ENCODE measurements at regions not wholly inside any gene's neighbourhood (a gene's known extent, or its start where the extent isn't known, plus 50 kb on each side); places are given as distances from the start of the nearest gene placed in this dataset.
"Not testable (repeated sequence)": the region's sequence is repeated elsewhere in the genome, so short reads cannot be mapped to it uniquely, and the experiment has no call there.

DNA sequence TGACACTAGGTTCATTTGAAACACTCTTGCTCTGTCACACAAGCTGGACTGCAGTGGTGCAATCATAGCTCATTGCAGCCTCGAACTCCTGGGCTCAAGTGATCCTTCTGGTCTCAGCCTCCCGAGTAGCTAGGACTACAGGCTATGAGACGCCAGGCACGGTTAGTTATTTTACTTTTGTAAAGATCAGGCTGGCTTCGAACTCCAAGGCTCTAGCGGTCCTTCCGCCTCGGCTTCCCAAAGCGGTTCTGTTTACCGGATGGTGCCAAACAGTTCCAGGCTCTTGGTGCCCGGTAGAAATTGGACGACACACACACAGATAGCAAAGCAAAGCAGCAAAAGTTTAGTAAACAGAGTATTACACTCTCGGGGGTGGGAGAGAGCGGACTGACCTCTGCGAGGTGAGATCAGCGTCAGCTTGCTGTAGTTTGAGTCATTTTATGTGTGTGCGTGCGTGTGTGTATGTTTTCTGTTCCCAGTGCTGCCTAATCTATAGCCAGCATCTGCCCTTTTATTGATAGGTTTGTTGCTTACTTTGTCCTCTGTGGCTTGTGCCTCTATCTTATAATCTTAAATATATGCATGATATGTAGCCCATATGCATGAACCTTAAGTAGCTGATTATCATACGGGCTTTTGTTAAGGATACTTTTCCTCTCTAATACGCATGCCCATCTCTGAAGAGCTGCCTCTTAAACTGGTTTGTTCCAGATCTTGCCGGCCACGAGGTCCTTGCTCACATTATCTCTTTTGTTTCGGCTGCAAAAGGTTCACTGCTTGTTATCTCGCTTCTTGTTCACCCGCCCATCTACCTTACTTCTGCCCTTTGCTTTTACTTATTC, 75.2 kb downstream of the OR2B2 start:
- Histone ChIP-seq H3K36me3 (no peaks in the 10 kb centered on the region), H3K4me3 (peak overlapping the region; percentile 63 to 70), H3K4me1 (peaks cover 0 to 36% (median 0%) of the 10 kb centered on the region in 3 donors), H3K27ac (peak overlapping the region; percentile 85 to 97 (median 90)), H3K9me3 (no peaks in the 10 kb centered on the region), H3K27me3 (peaks cover 15% of the 10 kb centered on the region)
- 0 to 1% methylated on average over 21 to 25 of the region's 25 CpGs for WGBS, 2 donors (ENCODE audit: low coverage in 1 of 2)
- TF ChIP-seq POLR2AphosphoS5 (IDR thresholded peaks at IDR 0.05) = no peak
- peak in 1 of 2 donors; percentile 15 for TF ChIP-seq POLR2A (IDR thresholded peaks at IDR 0.05)
- no peak for TF ChIP-seq CTCF (IDR thresholded peaks at IDR 0.05)
- peak; percentile 30 for ATAC-seq

DNA sequence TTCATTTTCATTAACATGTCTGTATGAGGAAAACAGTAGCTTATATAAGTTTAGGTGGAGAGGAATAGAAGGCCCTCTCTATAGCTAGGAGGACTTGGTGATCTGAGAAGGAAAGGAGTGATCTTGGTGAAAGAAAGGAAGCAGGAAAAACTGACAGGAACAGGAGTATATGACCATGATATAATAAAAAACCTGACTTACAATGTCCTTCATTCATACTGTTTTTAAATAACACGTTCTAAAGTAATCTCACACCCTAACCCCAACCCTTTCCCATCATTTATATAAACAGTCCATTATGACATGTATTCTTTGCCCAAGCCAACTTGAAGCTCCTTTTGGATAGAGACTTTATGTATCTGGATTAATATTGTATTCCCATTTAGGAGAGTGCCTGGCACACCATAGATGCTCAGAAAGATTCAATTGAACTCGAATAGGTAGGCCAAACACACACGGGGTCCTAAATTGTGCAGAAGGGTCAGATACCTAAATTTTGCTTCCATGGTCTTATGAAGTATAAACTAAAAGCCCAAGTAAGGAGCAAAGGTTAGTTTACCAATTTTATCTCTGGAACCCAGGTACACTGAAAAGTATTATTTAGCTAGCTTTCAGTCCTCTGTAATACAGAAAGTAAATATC, 75.9 kb downstream of the OR2B2 start:
- H3K27me3 ChIP-seq = peaks cover 21% of the 10 kb centered on the region
- peak overlapping the region in 1 of 2 donors; percentile 63 for H3K4me3 ChIP-seq
- H3K27ac ChIP-seq = peak overlapping the region; percentile 85 to 97 (median 90)
- no peak for ATAC-seq
- 11 to 19% methylated on average over 1 to 3 of the region's 3 CpGs for whole genome bisulfite sequencing, 2 donors (ENCODE audit: low coverage in 1 of 2)
- peaks cover 0 to 41% (median 0%) of the 10 kb centered on the region in 3 donors for H3K4me1 ChIP-seq
- H3K36me3 ChIP-seq = no peaks in the 10 kb centered on the region
- TF ChIP-seq POLR2AphosphoS5 (IDR thresholded peaks at IDR 0.05) (no peak), POLR2A (IDR thresholded peaks at IDR 0.05) (no peak), CTCF (IDR thresholded peaks at IDR 0.05) (no peak), EP300 (IDR thresholded peaks at IDR 0.05) (no peak)
- H3K9me3 ChIP-seq = no peaks in the 10 kb centered on the region

DNA sequence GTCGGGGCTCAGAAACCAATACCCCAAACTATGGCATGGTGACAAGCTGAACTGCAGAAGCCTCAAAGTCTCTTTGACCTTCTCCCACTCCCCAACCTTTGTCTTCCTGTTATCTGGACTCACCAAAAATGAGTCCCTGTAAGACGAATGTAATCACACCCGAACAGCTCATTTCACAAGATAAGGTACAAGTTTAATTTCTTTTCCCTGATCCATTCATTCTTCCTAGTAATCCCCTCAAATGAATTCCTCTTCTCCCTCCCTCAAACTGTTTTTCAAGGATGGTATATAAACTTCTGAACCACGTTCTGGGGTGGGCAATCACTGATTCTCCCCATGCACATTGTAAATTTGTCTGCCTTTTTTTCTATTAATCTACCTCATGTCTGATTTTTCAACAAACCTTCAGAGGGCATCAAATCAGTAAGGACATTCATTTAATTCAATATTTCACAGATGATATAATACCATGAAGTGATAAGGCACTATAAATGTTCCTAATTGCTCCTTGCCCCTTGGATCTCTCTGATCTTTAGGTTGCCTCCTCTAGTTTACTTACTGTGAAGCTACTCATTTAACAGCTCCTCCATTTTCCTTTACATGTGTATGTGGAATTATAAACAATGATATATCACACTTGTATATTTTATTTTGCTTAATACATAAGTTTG, 77.2 kb downstream of the OR2B2 start:
- WGBS, 2 donors (ENCODE audit: low coverage in 1 of 2) = 81 to 87% methylated on average over 4 of the region's 4 CpGs
- TF ChIP-seq POLR2A (IDR thresholded peaks at IDR 0.05) = no peak
- H3K27ac ChIP-seq = no peak overlapping the region
- no peaks in the 10 kb centered on the region for H3K36me3 ChIP-seq
- ATAC-seq = no peak
- peaks cover 0 to 43% (median 0%) of the 10 kb centered on the region in 3 donors for H3K4me1 ChIP-seq
- H3K27me3 ChIP-seq = peaks cover 22% of the 10 kb centered on the region
- H3K9me3 ChIP-seq = no peaks in the 10 kb centered on the region
- no peak overlapping the region for H3K4me3 ChIP-seq

GRCh38 chr6:27834384-27834783, 77.8 kb downstream of the OR2B2 start:
- Histone ChIP-seq H3K27ac (no peak overlapping the region), H3K4me3 (no peak overlapping the region), H3K27me3 (peaks cover 17% of the 10 kb centered on the region), H3K9me3 (no peaks in the 10 kb centered on the region), H3K4me1 (peaks cover 0 to 36% (median 0%) of the 10 kb centered on the region in 3 donors), H3K36me3 (no peaks in the 10 kb centered on the region)
- no peak for TF ChIP-seq EP300 (IDR thresholded peaks at IDR 0.05)
- no peak for TF ChIP-seq POLR2AphosphoS5 (IDR thresholded peaks at IDR 0.05)
- TF ChIP-seq CTCF (IDR thresholded peaks at IDR 0.05) = no peak
- no peak for TF ChIP-seq POLR2A (IDR thresholded peaks at IDR 0.05)
- 80 to 100% methylated on average over 1 of the region's 1 CpG for WGBS, 2 donors (ENCODE audit: low coverage in 1 of 2)
- no peak for ATAC-seq

GRCh38 chr6:27831434-27832081, 80.6 kb downstream of the OR2B2 start:
- not testable (repeated sequence) for H3K36me3 ChIP-seq, H3K9me3 ChIP-seq
- H3K27ac ChIP-seq = peak overlapping the region in 3 of 4 donors; percentile 44 to 82 (median 79)
- H3K4me3 ChIP-seq = peak overlapping the region; percentile 17 to 53
- 11 to 13% methylated on average over 8 to 11 of the region's 26 CpGs for WGBS, 2 donors (ENCODE audit: low coverage in 1 of 2)
- peaks cover 0 to 27% (median 0%) of the 10 kb centered on the region in 3 donors for H3K4me1 ChIP-seq
- TF ChIP-seq POLR2AphosphoS5 (IDR thresholded peaks at IDR 0.05) = peak; percentile 61
- H3K27me3 ChIP-seq = peaks cover 26% of the 10 kb centered on the region
- ATAC-seq = peak; percentile 95

Measured in gastroesophageal sphincter (tissue), 4 donors.